ENCODE measurements at regions not wholly inside any gene's neighbourhood (a gene's known extent, or its start where the extent isn't known, plus 50 kb on each side); places are given as distances from the start of the nearest gene placed in this dataset.

GRCh38 chr3:80682235-80682634 lies 914.4 kb upstream of the ROBO1 start:
- H3K9me3 ChIP-seq = peaks cover 3% of the 10 kb centered on the region; the same call in 1 of the 3 replicates
- H3K4me3 ChIP-seq = no peak overlapping the region
- ChIA-PET POLR2A (no interaction called here), CTCF (no interaction called here)
- ATAC-seq (no peak), FAIRE-seq (peak; percentile 88), DNase-seq (ENCODE audit: low read depth in 1 of 2, low spot score in 1 of 2) (no peak)
- H3K27ac ChIP-seq = no peak overlapping the region
- H3K4me1 ChIP-seq = no peaks in the 10 kb centered on the region
- TF ChIP-seq POLR2AphosphoS2 (conservative IDR thresholded peaks at IDR 0.05; ENCODE audit: low read length) (no peak), NPAS2 (CRISPR knock-in tag; IDR thresholded peaks at IDR 0.05; ENCODE audit: borderline replicate concordance) (no peak), CBX8 (IDR thresholded peaks at IDR 0.05) (no peak), CEBPB (IDR thresholded peaks at IDR 0.05) (no peak), HEYL (CRISPR knock-in tag; IDR thresholded peaks at IDR 0.05) (no peak), HOXA7 (CRISPR knock-in tag; IDR thresholded peaks at IDR 0.05) (no peak), HOXB13 (CRISPR knock-in tag; IDR thresholded peaks at IDR 0.05; ENCODE audit: low read depth) (no peak), SREBF2 (IDR thresholded peaks at IDR 0.05) (no peak), TFCP2L1 (CRISPR knock-in tag; IDR thresholded peaks at IDR 0.05) (no peak), FOXS1 (CRISPR knock-in tag; IDR thresholded peaks at IDR 0.05) (no peak), ZNF302 (CRISPR knock-in tag; IDR thresholded peaks at IDR 0.05) (no peak), REST (IDR thresholded peaks at IDR 0.05) (no peak), EP300 (IDR thresholded peaks at IDR 0.05) (no peak), ZSCAN20 (CRISPR knock-in tag; IDR thresholded peaks at IDR 0.05) (no peak)
- TF ChIP-seq, protein P1, sequence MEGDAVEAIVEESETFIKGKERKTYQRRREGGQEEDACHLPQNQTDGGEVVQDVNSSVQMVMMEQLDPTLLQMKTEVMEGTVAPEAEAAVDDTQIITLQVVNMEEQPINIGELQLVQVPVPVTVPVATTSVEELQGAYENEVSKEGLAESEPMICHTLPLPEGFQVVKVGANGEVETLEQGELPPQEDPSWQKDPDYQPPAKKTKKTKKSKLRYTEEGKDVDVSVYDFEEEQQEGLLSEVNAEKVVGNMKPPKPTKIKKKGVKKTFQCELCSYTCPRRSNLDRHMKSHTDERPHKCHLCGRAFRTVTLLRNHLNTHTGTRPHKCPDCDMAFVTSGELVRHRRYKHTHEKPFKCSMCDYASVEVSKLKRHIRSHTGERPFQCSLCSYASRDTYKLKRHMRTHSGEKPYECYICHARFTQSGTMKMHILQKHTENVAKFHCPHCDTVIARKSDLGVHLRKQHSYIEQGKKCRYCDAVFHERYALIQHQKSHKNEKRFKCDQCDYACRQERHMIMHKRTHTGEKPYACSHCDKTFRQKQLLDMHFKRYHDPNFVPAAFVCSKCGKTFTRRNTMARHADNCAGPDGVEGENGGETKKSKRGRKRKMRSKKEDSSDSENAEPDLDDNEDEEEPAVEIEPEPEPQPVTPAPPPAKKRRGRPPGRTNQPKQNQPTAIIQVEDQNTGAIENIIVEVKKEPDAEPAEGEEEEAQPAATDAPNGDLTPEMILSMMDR (IDR thresholded peaks at IDR 0.05) = no peak
- TF ChIP-seq, protein P2, sequence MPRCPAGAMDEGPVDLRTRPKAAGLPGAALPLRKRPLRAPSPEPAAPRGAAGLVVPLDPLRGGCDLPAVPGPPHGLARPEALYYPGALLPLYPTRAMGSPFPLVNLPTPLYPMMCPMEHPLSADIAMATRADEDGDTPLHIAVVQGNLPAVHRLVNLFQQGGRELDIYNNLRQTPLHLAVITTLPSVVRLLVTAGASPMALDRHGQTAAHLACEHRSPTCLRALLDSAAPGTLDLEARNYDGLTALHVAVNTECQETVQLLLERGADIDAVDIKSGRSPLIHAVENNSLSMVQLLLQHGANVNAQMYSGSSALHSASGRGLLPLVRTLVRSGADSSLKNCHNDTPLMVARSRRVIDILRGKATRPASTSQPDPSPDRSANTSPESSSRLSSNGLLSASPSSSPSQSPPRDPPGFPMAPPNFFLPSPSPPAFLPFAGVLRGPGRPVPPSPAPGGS (IDR thresholded peaks at IDR 0.05) = no peak
- TF ChIP-seq, protein P3, sequence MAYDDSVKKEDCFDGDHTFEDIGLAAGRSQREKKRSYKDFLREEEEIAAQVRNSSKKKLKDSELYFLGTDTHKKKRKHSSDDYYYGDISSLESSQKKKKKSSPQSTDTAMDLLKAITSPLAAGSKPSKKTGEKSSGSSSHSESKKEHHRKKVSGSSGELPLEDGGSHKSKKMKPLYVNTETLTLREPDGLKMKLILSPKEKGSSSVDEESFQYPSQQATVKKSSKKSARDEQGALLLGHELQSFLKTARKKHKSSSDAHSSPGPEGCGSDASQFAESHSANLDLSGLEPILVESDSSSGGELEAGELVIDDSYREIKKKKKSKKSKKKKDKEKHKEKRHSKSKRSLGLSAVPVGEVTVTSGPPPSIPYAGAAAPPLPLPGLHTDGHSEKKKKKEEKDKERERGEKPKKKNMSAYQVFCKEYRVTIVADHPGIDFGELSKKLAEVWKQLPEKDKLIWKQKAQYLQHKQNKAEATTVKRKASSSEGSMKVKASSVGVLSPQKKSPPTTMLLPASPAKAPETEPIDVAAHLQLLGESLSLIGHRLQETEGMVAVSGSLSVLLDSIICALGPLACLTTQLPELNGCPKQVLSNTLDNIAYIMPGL (CRISPR knock-in tag; IDR thresholded peaks at IDR 0.05; ENCODE audit: borderline replicate concordance) = no peak
- no peak overlapping the region for H3K4me2 ChIP-seq

- POLR2A ChIA-PET = no interaction called here
- Histone ChIP-seq H3K4me1 (no peaks in the 10 kb centered on the region), H3K4me3 (no peak overlapping the region), H3K4me2 (no peak overlapping the region), H3K9me3 (peaks cover 7% of the 10 kb centered on the region; the same call in 2 of the 3 replicates), H3K27ac (no peak overlapping the region)
- FAIRE-seq = no peak
- TF ChIP-seq FOSL2 (IDR thresholded peaks at IDR 0.05) = no peak
- TF ChIP-seq FOSL2 (CRISPR knock-in tag; IDR thresholded peaks at IDR 0.05) = peak; percentile 31; the same call in 1 of the 2 replicates
- TF ChIP-seq KDM5A (IDR thresholded peaks at IDR 0.05) = no peak
- no peak for DNase-seq (ENCODE audit: low read depth in 1 of 2, low spot score in 1 of 2)
- no peak for ATAC-seq
- CTCF ChIA-PET = interaction anchor here (0.8 to 1.6 kb wide), 3 partner anchors 10 to 17 kb away, joined by 3 read pairs; no protein-coding TSS in a partner anchor
- 11% methylated on average over 6 of the region's 6 CpGs for WGBS (ENCODE audit: missing lambda C conversion rate)
Observed at GRCh38 chr3:80677796-80678195, 910.0 kb upstream of the ROBO1 start.

All from A549 (cell line).